ENCODE measurements at regions not wholly inside any gene's neighbourhood (a gene's known extent, or its start where the extent isn't known, plus 50 kb on each side); places are given as distances from the start of the nearest gene placed in this dataset.

- H3K27me3 ChIP-seq (ENCODE audit: control insufficient read depth, insufficient read depth, low read length) = no peaks in the 10 kb centered on the region
- CTCF ChIA-PET = interaction anchor here (0.7 to 1.8 kb wide), 9 partner anchors 9 to 455 kb away, joined by 3 to 6 read pairs (median 3); no protein-coding TSS in a partner anchor
- peak; percentile 54 for TF ChIP-seq CTCF (IDR thresholded peaks at IDR 0.05; ENCODE audit: insufficient read depth, low read depth, low read length)
- no peak overlapping the region for H3K4me3 ChIP-seq (ENCODE audit: low read depth, low read length)
- DNase-seq (ENCODE audit: low read depth) = no peak
- H3K36me3 ChIP-seq (ENCODE audit: control insufficient read depth, insufficient read depth, low read length) = no peaks in the 10 kb centered on the region
- POLR2A ChIA-PET = no interaction called here
Observed at GRCh38 chr11:79708319-79708932, 267.6 kb upstream of the TENM4 start.

- Histone ChIP-seq H3K36me3 (ENCODE audit: control insufficient read depth, insufficient read depth, low read length) (no peaks in the 10 kb centered on the region), H3K4me3 (ENCODE audit: low read depth, low read length) (no peak overlapping the region), H3K27me3 (ENCODE audit: control insufficient read depth, insufficient read depth, low read length) (no peaks in the 10 kb centered on the region)
- ChIA-PET CTCF (interaction anchor here (0.6 kb wide), 1 partner anchor 11 kb away, joined by 3 read pairs; no protein-coding TSS in a partner anchor), POLR2A (no interaction called here)
- no peak for TF ChIP-seq CTCF (IDR thresholded peaks at IDR 0.05; ENCODE audit: insufficient read depth, low read depth, low read length)
- DNase-seq (ENCODE audit: low read depth) = no peak
Observed at GRCh38 chr11:79705648-79706047, 264.8 kb upstream of the TENM4 start.

GRCh38 chr11:79702303-79702702 is 261.5 kb upstream of the TENM4 start:
- TF ChIP-seq CTCF (IDR thresholded peaks at IDR 0.05; ENCODE audit: insufficient read depth, low read depth, low read length) = no peak
- Histone ChIP-seq H3K4me3 (ENCODE audit: low read depth, low read length) (no peak overlapping the region), H3K27me3 (ENCODE audit: control insufficient read depth, insufficient read depth, low read length) (no peaks in the 10 kb centered on the region), H3K36me3 (ENCODE audit: control insufficient read depth, insufficient read depth, low read length) (no peaks in the 10 kb centered on the region)
- CTCF ChIA-PET = no interaction called here
- POLR2A ChIA-PET = no interaction called here
- DNase-seq (ENCODE audit: low read depth) = no peak

- H3K4me3 ChIP-seq (ENCODE audit: low read depth, low read length) = no peak overlapping the region
- ChIA-PET POLR2A (no interaction called here), CTCF (interaction anchor here (1.2 kb wide), 1 partner anchor 8 kb away, joined by 3 read pairs; no protein-coding TSS in a partner anchor)
- no peaks in the 10 kb centered on the region for H3K36me3 ChIP-seq (ENCODE audit: control insufficient read depth, insufficient read depth, low read length)
- DNase-seq (ENCODE audit: low read depth) = no peak
- TF ChIP-seq CTCF (IDR thresholded peaks at IDR 0.05; ENCODE audit: insufficient read depth, low read depth, low read length) = no peak
- no peaks in the 10 kb centered on the region for H3K27me3 ChIP-seq (ENCODE audit: control insufficient read depth, insufficient read depth, low read length)
Observed at GRCh38 chr11:79699246-79699645, 258.4 kb upstream of the TENM4 start.

- H3K36me3 ChIP-seq (ENCODE audit: control insufficient read depth, insufficient read depth, low read length) = no peaks in the 10 kb centered on the region
- no peak for DNase-seq (ENCODE audit: low read depth)
- POLR2A ChIA-PET = no interaction called here
- H3K27me3 ChIP-seq (ENCODE audit: control insufficient read depth, insufficient read depth, low read length) = no peaks in the 10 kb centered on the region
- no peak for TF ChIP-seq CTCF (IDR thresholded peaks at IDR 0.05; ENCODE audit: insufficient read depth, low read depth, low read length)
- CTCF ChIA-PET = interaction anchor here (0.5 to 1.0 kb wide), 2 partner anchors 586 to 934 kb away, joined by 3 read pairs; no protein-coding TSS in a partner anchor
- H3K4me3 ChIP-seq (ENCODE audit: low read depth, low read length) = no peak overlapping the region
Observed at GRCh38 chr11:79697905-79698304, 257.1 kb upstream of the TENM4 start.
